NOMO-1 treated with DMSO at 0.1 percent for 48 hours (cell line): ENCODE measurements at regions not wholly inside any gene's neighbourhood (a gene's known extent, or its start where the extent isn't known, plus 50 kb on each side); places are given as distances from the start of the nearest gene placed in this dataset.

Source experiments
- DNase-seq: peaks from one replicate; lab custom pipeline; 2025; ENCODE audit not compliant: unreplicated experiment; lab: John Stamatoyannopoulos, UW

DNA sequence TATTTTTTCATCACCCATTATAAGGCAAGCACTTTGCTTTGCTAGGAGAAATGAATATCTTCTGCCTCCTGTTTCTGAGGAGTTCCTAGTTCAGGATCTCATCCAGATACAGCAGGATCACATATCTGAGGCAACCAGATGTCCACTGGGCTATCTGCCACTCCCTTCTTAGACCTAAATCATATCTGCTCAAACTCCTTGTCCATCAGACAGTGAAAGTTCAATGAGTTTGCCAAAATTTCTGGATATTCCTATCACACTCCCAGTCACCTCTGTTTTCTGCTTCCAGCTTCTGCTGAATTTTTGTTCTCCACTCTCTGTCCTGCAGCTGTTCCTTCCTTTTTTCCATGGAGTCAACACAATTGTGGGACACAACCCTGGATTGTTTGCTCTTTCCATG is 54.2 kb upstream of the BASP1 start:
- DNase-seq, result no peak

DNA sequence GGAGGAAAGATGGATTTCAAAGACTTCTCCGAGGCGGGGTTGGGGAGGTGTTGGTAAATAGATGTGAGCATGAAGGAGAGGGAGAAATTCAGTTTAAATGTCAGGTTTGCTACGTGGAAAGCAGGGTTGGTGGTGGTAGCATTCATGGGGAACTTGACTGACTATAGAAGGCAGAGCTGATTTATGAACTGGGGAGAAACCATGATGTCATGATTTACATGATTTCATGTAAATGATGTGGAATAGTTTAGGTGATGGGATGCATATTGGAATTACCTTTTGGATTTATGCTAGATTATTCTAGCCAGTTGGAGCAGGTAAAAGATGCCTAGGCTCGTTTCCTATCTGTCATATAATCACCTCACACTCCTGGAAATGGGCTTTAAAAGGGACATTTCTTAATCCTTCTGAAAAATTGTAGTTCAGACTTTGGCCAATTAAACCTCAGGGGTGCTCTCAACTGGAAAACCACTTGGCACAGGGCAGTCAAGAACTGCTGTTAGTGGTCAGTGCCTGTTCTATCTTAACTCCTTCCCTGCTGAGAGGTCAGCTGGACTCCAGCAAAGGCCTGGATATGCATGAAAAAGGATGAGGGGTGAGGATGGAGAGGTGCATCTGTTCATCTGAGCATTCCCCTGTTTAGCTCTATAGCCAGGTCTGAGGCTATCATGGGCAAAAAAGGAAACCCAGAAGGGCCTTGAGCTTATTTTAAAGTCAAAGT is 50.1 kb upstream of the BASP1 start:
- no peak for DNase-seq
